Parathyroid adenoma (tissue), 2 donors: ENCODE measurements at regions not wholly inside any gene's neighbourhood (a gene's known extent, or its start where the extent isn't known, plus 50 kb on each side); places are given as distances from the start of the nearest gene placed in this dataset.

ENCODE experiments used
- H2AFZ ChIP-seq: fragments of 300-600 bp; sonication (generic); one replicate; pipeline ENCODE4 v1.7.0; 2017; ENCODE audit warnings: antibody characterized with exemption, mild to moderate bottlenecking
- H3K27ac ChIP-seq: fragments of 300-600 bp; sonication (generic); one replicate; pipeline ENCODE4 v1.7.0; 2017
- H3K27me3 ChIP-seq: fragments of 300-600 bp; sonication (generic); one replicate; pipeline ENCODE4 v1.7.0; 2017; ENCODE audit warnings: low read length; ENCODE audit not compliant: control insufficient read depth, insufficient read depth
- H3K36me3 ChIP-seq: fragments of 300-600 bp; sonication (generic); one replicate; pipeline ENCODE4 v1.7.0; 2017; ENCODE audit warnings: low read length; ENCODE audit not compliant: control insufficient read depth, insufficient read depth
- H3K4me1 ChIP-seq: fragments of 300-600 bp; sonication (generic); one replicate; pipeline ENCODE4 v1.7.0; 2017; ENCODE audit warnings: control low read depth
- H3K4me2 ChIP-seq: fragments of 300-600 bp; sonication (generic); one replicate; pipeline ENCODE4 v1.7.0; 2017; ENCODE audit warnings: low read length
- H3K4me3 ChIP-seq: fragments of 300-600 bp; sonication (generic); one replicate; pipeline ENCODE4 v1.7.0; 2017; ENCODE audit warnings: low read depth, low read length
- H3K79me2 ChIP-seq: fragments of 300-600 bp; sonication (generic); one replicate; pipeline ENCODE4 v1.7.0; 2017; ENCODE audit warnings: control low read depth
- H3K9ac ChIP-seq: fragments of 300-600 bp; sonication (generic); one replicate; pipeline ENCODE4 v1.7.0; 2017; ENCODE audit warnings: mild to moderate bottlenecking
- H3K9me3 ChIP-seq: fragments of 300-600 bp; sonication (generic); one replicate; pipeline ENCODE4 v1.7.0; 2017; ENCODE audit warnings: low read length; ENCODE audit not compliant: control insufficient read depth
- CTCF ChIP-seq: fragments of 300-600 bp; sonication (generic); IDR thresholded peaks from one replicate; pipeline ENCODE4 v1.7.0; 2017; ENCODE audit warnings: antibody characterized with exemption, mild to moderate bottlenecking
- donor health status: primary hyperparathyroidism.

- Histone ChIP-seq H3K9ac (no peak overlapping the region), H3K27ac (no peak overlapping the region), H3K36me3 (no peaks in the 10 kb centered on the region), H3K4me1 (peaks cover 7% of the 10 kb centered on the region), H3K79me2 (no peaks in the 10 kb centered on the region), H2AFZ (peak overlapping the region; percentile 5), H3K4me2 (peak overlapping the region; percentile 37), H3K27me3 (no peaks in the 10 kb centered on the region), H3K9me3 (no peaks in the 10 kb centered on the region), H3K4me3 (no peak overlapping the region)
- no peak for TF ChIP-seq CTCF
Observed at GRCh38 chr15:47824147-47824546, 106.8 kb downstream of the SEMA6D start.

GRCh38 chr15:47829667-47830066 is 112.4 kb downstream of the SEMA6D start:
- H3K9me3 ChIP-seq = no peaks in the 10 kb centered on the region
- H3K36me3 ChIP-seq = no peaks in the 10 kb centered on the region
- H3K9ac ChIP-seq = no peak overlapping the region
- H3K79me2 ChIP-seq = no peaks in the 10 kb centered on the region
- H2AFZ ChIP-seq = no peak overlapping the region
- TF ChIP-seq CTCF = no peak
- H3K4me3 ChIP-seq = no peak overlapping the region
- H3K4me1 ChIP-seq = no peaks in the 10 kb centered on the region
- no peak overlapping the region for H3K4me2 ChIP-seq
- no peak overlapping the region for H3K27ac ChIP-seq
- no peaks in the 10 kb centered on the region for H3K27me3 ChIP-seq

- Histone ChIP-seq H3K27me3 (no peaks in the 10 kb centered on the region), H3K4me3 (no peak overlapping the region)
- TF ChIP-seq CTCF = no peak
Observed at GRCh38 chr15:47834093-47834492, 116.8 kb downstream of the SEMA6D start.

GRCh38 chr15:47839233-47839825 is 122.0 kb downstream of the SEMA6D start:
- Histone ChIP-seq H3K4me1 (no peaks in the 10 kb centered on the region), H3K27ac (no peak overlapping the region), H3K9me3 (no peaks in the 10 kb centered on the region), H3K27me3 (no peaks in the 10 kb centered on the region), H3K4me3 (no peak overlapping the region), H3K9ac (no peak overlapping the region), H3K79me2 (no peaks in the 10 kb centered on the region), H3K36me3 (no peaks in the 10 kb centered on the region), H2AFZ (no peak overlapping the region), H3K4me2 (no peak overlapping the region)
- no peak for TF ChIP-seq CTCF

More at GRCh38 chr15:47834093-47834492, 116.8 kb downstream of the SEMA6D start:
- Histone ChIP-seq H3K9ac (no peak overlapping the region), H3K4me1 (no peaks in the 10 kb centered on the region), H3K27ac (no peak overlapping the region), H3K9me3 (no peaks in the 10 kb centered on the region), H3K36me3 (no peaks in the 10 kb centered on the region), H3K79me2 (no peaks in the 10 kb centered on the region), H2AFZ (no peak overlapping the region), H3K4me2 (no peak overlapping the region)

- Histone ChIP-seq H3K27ac (no peak overlapping the region), H3K79me2 (no peaks in the 10 kb centered on the region), H3K4me3 (no peak overlapping the region), H3K9me3 (no peaks in the 10 kb centered on the region), H3K4me1 (no peaks in the 10 kb centered on the region), H3K27me3 (no peaks in the 10 kb centered on the region), H3K4me2 (no peak overlapping the region), H2AFZ (no peak overlapping the region), H3K9ac (no peak overlapping the region), H3K36me3 (no peaks in the 10 kb centered on the region)
- TF ChIP-seq CTCF = no peak
Observed at GRCh38 chr15:47843124-47843663, 125.9 kb downstream of the SEMA6D start.
